ENCODE measurements at regions not wholly inside any gene's neighbourhood (a gene's known extent, or its start where the extent isn't known, plus 50 kb on each side); places are given as distances from the start of the nearest gene placed in this dataset.
"Not testable (repeated sequence)": the region's sequence is repeated elsewhere in the genome, so short reads cannot be mapped to it uniquely, and the experiment has no call there.

- Histone ChIP-seq H3K4me3 (ENCODE audit: low read length in 3 of 3) (no peak overlapping the region), H3K27me3 (ENCODE audit: control insufficient read depth, insufficient read depth, low read length) (no peaks in the 10 kb centered on the region), H3K36me3 (ENCODE audit: control insufficient read depth in 2 of 3, insufficient read depth in 3 of 3, low read length in 3 of 3) (no peaks in the 10 kb centered on the region), H3K9me3 (ENCODE audit: control insufficient read depth in 2 of 3, insufficient read depth in 1 of 3, low read length in 3 of 3) (no peaks in the 10 kb centered on the region), H3K9ac (ENCODE audit: low read length in 3 of 3) (no peak overlapping the region), H3K4me1 (ENCODE audit: control insufficient read depth in 2 of 3, insufficient read depth in 2 of 3, low read depth in 1 of 3, low read length in 3 of 3) (no peaks in the 10 kb centered on the region), H3K27ac (ENCODE audit: low read depth in 2 of 2, low read length in 2 of 2) (no peak overlapping the region)
- no peak for DNase-seq
- FAIRE-seq, result no peak
- intact Hi-C loops (cut with DNase I), result no loop called here
- TF ChIP-seq CTCF (IDR thresholded peaks at IDR 0.05; ENCODE audit: borderline replicate concordance, extremely low read depth, insufficient read depth), result no peak
Measured at GRCh38 chr4:165813606-165814005, 59.4 kb upstream of the TLL1 start.

DNA sequence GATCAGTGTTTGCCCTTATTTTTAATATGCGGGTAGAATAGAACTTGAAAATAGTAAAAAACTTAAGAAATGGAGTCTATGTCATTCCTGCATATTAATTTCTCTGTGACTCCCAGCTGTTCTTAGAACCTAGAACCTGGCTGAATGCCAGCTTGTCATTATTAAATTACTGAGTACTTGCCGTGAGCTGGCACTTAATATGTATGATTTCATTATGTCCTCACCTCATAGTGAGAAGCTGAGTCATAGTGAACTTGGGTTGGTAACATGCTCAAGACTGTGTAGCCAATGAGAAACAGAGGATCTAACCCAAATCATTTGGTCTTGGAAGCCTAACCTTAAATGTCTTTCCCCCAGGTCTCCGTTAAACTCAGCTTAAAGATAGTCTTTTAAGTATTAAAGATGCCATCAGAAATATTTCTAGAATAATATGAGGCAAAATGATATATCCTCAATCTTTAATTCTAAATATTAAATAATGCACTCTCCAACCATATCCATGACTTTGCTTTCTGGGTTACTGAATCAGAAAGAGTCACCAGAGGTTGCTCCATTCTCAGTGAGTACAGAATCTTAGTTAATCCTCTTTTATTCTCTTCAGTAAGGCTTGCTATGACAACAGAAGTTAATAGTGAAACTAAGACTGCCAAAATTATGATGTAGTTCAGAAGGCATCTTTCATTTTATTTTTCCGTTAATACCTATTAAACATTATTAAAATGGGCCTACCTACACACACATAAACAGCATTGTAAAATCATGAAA lies 58.6 kb upstream of the TLL1 start:
- no peak overlapping the region for H3K27ac ChIP-seq (ENCODE audit: low read depth in 2 of 2, low read length in 2 of 2)
- H3K36me3 ChIP-seq (ENCODE audit: control insufficient read depth in 2 of 3, insufficient read depth in 3 of 3, low read length in 3 of 3), result no peaks in the 10 kb centered on the region
- H3K9ac ChIP-seq (ENCODE audit: low read length in 3 of 3), result no peak overlapping the region
- DNase-seq (no peak), FAIRE-seq (no peak)
- H3K9me3 ChIP-seq (ENCODE audit: control insufficient read depth in 2 of 3, insufficient read depth in 1 of 3, low read length in 3 of 3), result no peaks in the 10 kb centered on the region
- H3K27me3 ChIP-seq (ENCODE audit: control insufficient read depth, insufficient read depth, low read length), result no peaks in the 10 kb centered on the region
- no peak overlapping the region for H3K4me3 ChIP-seq (ENCODE audit: low read length in 3 of 3)
- no peak for TF ChIP-seq CTCF (IDR thresholded peaks at IDR 0.05; ENCODE audit: borderline replicate concordance, extremely low read depth, insufficient read depth)
- no peaks in the 10 kb centered on the region for H3K4me1 ChIP-seq (ENCODE audit: control insufficient read depth in 2 of 3, insufficient read depth in 2 of 3, low read depth in 1 of 3, low read length in 3 of 3)
- intact Hi-C loops (cut with DNase I), result no loop called here

DNA sequence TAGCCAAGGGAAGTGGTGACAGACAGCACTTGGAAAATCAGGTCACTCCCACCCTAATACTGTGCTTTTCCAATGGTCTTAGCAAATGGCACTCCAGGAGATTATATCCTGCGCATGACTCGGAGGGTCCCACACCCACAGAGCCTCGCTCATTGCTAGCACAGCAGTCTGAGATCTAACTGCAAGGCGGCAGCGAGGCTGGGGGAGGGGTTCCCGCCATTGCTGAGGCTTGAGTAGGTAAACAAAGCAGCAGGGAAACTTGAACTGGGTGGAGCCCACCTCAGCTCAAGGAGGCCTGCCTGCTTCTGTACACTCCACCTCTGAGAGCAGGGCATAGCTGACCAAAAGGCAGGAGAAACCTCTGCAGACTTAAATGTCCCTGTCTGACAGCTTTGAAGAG lies 53.9 kb upstream of the TLL1 start:
- not testable (repeated sequence) for DNase-seq, FAIRE-seq

More for the DNA sequence above, 53.9 kb upstream of the TLL1 start:
- H3K27me3 ChIP-seq (ENCODE audit: control insufficient read depth, insufficient read depth, low read length); H3K9me3 ChIP-seq (ENCODE audit: control insufficient read depth in 2 of 3, insufficient read depth in 1 of 3, low read length in 3 of 3); H3K9ac ChIP-seq (ENCODE audit: low read length in 3 of 3); H3K27ac ChIP-seq (ENCODE audit: low read depth in 2 of 2, low read length in 2 of 2); H3K4me3 ChIP-seq (ENCODE audit: low read length in 3 of 3); H3K36me3 ChIP-seq (ENCODE audit: control insufficient read depth in 2 of 3, insufficient read depth in 3 of 3, low read length in 3 of 3); H3K4me1 ChIP-seq (ENCODE audit: control insufficient read depth in 2 of 3, insufficient read depth in 2 of 3, low read depth in 1 of 3, low read length in 3 of 3); intact Hi-C loops (cut with DNase I): not testable (repeated sequence)

Measured in kidney (tissue), 13 donors.